Neural progenitor cell (in vitro differentiated cells): ENCODE measurements at regions not wholly inside any gene's neighbourhood (a gene's known extent, or its start where the extent isn't known, plus 50 kb on each side); places are given as distances from the start of the nearest gene placed in this dataset.
A peak's percentile ranks its signal among the peaks of the same experiment; 100 is the strongest.

Experiments
- DNase-seq: peaks from one replicate; pipeline ENCODE4 v3.0.0-alpha.2; 2016; ENCODE audit warnings: low spot score
- H2AFZ ChIP-seq: fragments of 200-600 bp; sonication (generic); replicated peaks from 2 replicates; pipeline ENCODE4 v1.6.1; 2016; ENCODE audit warnings: antibody characterized with exemption
- H3F3A ChIP-seq: fragments of 200-600 bp; sonication (generic); 2 replicates; pipeline ENCODE4 v1.6.1; 2016; ENCODE audit warnings: antibody characterized with exemption, low read depth
- H3K27ac ChIP-seq: fragments of 200-600 bp; sonication (generic); 2 replicates; pipeline ENCODE4 v1.5.1; 2016; ENCODE audit warnings: mild to moderate bottlenecking
- H3K27me3 ChIP-seq: fragments of 200-600 bp; sonication (generic); 2 replicates; pipeline ENCODE4 v1.6.1; 2016; ENCODE audit warnings: mild to moderate bottlenecking, moderate library complexity
- H3K36me3 ChIP-seq: fragments of 200-600 bp; sonication (generic); 2 replicates; pipeline ENCODE4 v1.5.1; 2016
- H3K4me1 ChIP-seq: fragments of 200-600 bp; sonication (generic); 2 replicates; pipeline ENCODE4 v1.6.1; 2016; ENCODE audit warnings: mixed run types
- H3K4me2 ChIP-seq: fragments of 200-600 bp; sonication (generic); 2 replicates; pipeline ENCODE4 v1.6.1; 2016
- H3K4me3 ChIP-seq: fragments of 200-600 bp; sonication (generic); 2 replicates; pipeline ENCODE4 v1.5.1; 2016
- H3K79me2 ChIP-seq: fragments of 200-600 bp; sonication (generic); 2 replicates; pipeline ENCODE4 v1.6.1; 2016; ENCODE audit warnings: low read depth
- H3K9ac ChIP-seq: fragments of 200-600 bp; sonication (generic); 2 replicates; pipeline ENCODE4 v1.6.1; 2016
- H3K9me3 ChIP-seq: fragments of 200-600 bp; sonication (generic); 2 replicates; pipeline ENCODE4 v1.5.1; 2016; ENCODE audit warnings: low read depth
- H4K20me1 ChIP-seq: fragments of 200-600 bp; sonication (generic); 2 replicates; pipeline ENCODE4 v1.6.1; 2016; ENCODE audit warnings: low read depth
- H3K27ac Mint-ChIP-seq: 3 replicates; pipeline ENCODE4 v1.8.0; 2021; ENCODE audit warnings: mixed read lengths
- H3K27me3 Mint-ChIP-seq: 2 replicates; pipeline ENCODE4 v1.8.0; 2022; ENCODE audit warnings: low read depth, mild to moderate bottlenecking, inconsistent platforms, moderate library complexity, mixed read lengths; ENCODE audit not compliant: insufficient read depth
- H3K36me3 Mint-ChIP-seq: 3 replicates; pipeline ENCODE4 v1.8.0; 2021; ENCODE audit warnings: mixed read lengths
- H3K4me1 Mint-ChIP-seq: 3 replicates; pipeline ENCODE4 v1.8.0; 2021; ENCODE audit warnings: mixed read lengths
- H3K4me3 Mint-ChIP-seq: 3 replicates; pipeline ENCODE4 v1.8.0; 2021; ENCODE audit warnings: mild to moderate bottlenecking, moderate library complexity, mixed read lengths
- H3K9me3 Mint-ChIP-seq: 3 replicates; pipeline ENCODE4 v1.8.0; 2020; ENCODE audit warnings: mixed read lengths
- CTCF ChIP-seq: fragments of 200-600 bp; sonication (generic); IDR thresholded peaks from 2 replicates; pipeline ENCODE4 v1.5.1; 2017; ENCODE audit warnings: antibody characterized with exemption, mild to moderate bottlenecking
- EZH2 ChIP-seq: fragments of 200-600 bp; sonication (generic); IDR thresholded peaks from 2 replicates; pipeline ENCODE4 v1.6.1; 2017; ENCODE audit warnings: antibody characterized with exemption, mild to moderate bottlenecking, moderate library complexity
- EZH2phosphoT487 ChIP-seq: fragments of 200-600 bp; sonication (generic); IDR thresholded peaks from 2 replicates; pipeline ENCODE4 v1.6.1; 2017; ENCODE audit warnings: antibody characterized with exemption

DNA sequence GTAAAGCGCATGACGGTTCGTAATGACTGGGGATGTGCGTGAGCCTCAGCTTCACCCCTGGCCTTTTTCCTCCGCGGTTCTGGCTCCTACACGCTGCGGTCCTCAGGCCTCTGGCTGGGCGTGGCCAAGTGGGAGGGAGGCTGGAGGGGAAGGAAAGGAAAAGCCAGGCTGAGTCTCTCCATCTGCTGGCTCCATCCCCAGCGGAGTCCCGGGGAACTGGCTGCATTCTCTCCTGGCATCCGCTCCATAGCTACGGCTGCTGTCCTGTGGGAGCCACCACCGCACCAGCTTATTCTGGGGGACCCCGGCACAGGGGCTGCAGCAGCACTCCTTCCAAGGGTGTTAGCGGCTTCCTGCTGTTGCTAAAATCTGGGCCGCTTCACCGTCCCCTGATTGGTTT lies 68.2 kb upstream of the SLC24A4 start:
- Histone ChIP-seq H3K9ac (no peak overlapping the region), H3K4me3 (peak overlapping the region; percentile 36), H3K9me3 (no peaks in the 10 kb centered on the region), H3F3A (no peaks in the 10 kb centered on the region), H3K4me2 (peak overlapping the region; percentile 67), H3K27me3 (peaks cover 56% of the 10 kb centered on the region), H3K27ac (no peak overlapping the region), H3K79me2 (no peaks in the 10 kb centered on the region), H4K20me1 (no peaks in the 10 kb centered on the region), H3K4me1 (peaks cover 10% of the 10 kb centered on the region), H3K36me3 (no peaks in the 10 kb centered on the region), H2AFZ (no peak overlapping the region)
- no peak for TF ChIP-seq EZH2
- TF ChIP-seq CTCF, result no peak
- no peak for TF ChIP-seq EZH2phosphoT487
- peak; percentile 72 for DNase-seq
- Mint-ChIP-seq H3K27me3 (peaks cover 19% of the 10 kb centered on the region), H3K4me1 (peaks cover 44% of the 10 kb centered on the region), H3K36me3 (no peaks in the 10 kb centered on the region), H3K4me3 (peak overlapping the region; percentile 33), H3K27ac (no peak overlapping the region), H3K9me3 (peaks cover 4% of the 10 kb centered on the region)

DNA sequence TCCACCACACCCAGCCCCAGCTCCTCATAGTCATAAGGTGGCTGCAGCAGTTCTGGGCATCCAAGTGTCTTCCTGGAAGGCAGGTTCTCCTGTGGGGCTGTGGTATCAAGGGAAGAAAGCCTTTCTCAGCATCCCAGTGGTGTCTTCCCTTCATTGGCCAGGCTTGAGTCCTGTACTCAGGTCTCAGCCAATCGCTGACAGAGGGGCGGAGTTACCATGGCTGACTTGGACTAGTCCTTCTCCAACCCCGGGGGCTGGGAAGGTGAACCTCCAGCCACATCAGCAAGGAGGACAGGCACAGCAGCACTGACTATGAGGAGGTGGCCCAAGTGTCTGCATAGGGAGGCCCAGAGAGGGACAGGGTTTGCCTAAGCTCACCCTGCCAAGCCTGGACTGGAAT lies 64.0 kb upstream of the SLC24A4 start:
- Histone ChIP-seq H3K9ac (no peak overlapping the region), H4K20me1 (no peaks in the 10 kb centered on the region), H3K4me1 (peaks cover 7% of the 10 kb centered on the region), H3K4me3 (no peak overlapping the region), H2AFZ (no peak overlapping the region), H3K9me3 (no peaks in the 10 kb centered on the region), H3K36me3 (no peaks in the 10 kb centered on the region), H3K79me2 (no peaks in the 10 kb centered on the region), H3F3A (no peaks in the 10 kb centered on the region), H3K4me2 (no peak overlapping the region), H3K27me3 (peaks cover 28% of the 10 kb centered on the region), H3K27ac (no peak overlapping the region)
- H3K9me3 Mint-ChIP-seq, result no peaks in the 10 kb centered on the region
- no peak overlapping the region for H3K27ac Mint-ChIP-seq
- TF ChIP-seq EZH2 (no peak), CTCF (no peak), EZH2phosphoT487 (no peak)
- no peak for DNase-seq
- H3K4me3 Mint-ChIP-seq, result no peak overlapping the region
- H3K36me3 Mint-ChIP-seq, result no peaks in the 10 kb centered on the region
- H3K27me3 Mint-ChIP-seq, result peaks cover 12% of the 10 kb centered on the region
- H3K4me1 Mint-ChIP-seq, result peaks cover 27% of the 10 kb centered on the region

DNA sequence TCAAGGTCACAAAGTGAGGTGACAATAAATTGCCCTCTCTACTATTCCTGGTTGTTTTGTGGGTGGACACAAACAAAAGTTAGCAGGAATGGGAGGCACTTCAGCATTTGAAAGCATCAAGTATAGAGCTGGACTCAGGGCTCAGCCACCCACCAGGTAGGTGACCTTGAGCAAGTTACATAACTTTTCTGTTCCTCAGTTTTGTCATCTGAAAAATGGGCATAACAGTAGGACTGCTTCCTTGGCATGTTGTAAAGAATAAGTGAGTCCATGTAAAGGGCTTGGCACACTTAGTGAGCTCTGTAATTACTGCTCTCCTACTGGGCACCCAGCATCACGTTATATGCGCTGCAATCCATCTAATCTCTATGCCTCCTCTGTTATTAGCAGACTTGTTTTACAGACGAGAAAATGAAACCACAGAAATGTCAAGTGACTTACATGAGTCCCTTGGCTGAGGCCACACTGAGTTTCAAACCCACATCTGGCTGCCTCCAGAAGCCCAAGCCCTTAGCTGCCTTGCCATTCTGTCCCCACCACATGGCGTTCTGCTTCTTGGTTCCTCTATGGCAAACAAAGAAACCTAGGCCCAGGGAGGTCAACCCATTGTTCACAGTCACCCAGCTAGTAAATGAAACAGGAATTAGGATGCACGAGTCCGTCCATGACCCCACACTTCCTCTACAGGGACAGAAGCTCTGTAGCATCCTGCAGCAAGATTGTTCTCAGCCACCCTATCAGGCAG lies 63.2 kb upstream of the SLC24A4 start:
- DNase-seq, result peak; percentile 34
- Histone ChIP-seq H4K20me1 (no peaks in the 10 kb centered on the region), H3K4me3 (no peak overlapping the region), H3K9ac (no peak overlapping the region), H3K36me3 (no peaks in the 10 kb centered on the region), H3K27me3 (peaks cover 20% of the 10 kb centered on the region), H3K4me2 (no peak overlapping the region), H3K79me2 (no peaks in the 10 kb centered on the region), H3K4me1 (peaks cover 4% of the 10 kb centered on the region), H3F3A (no peaks in the 10 kb centered on the region), H3K27ac (no peak overlapping the region), H3K9me3 (no peaks in the 10 kb centered on the region), H2AFZ (no peak overlapping the region)
- no peaks in the 10 kb centered on the region for H3K36me3 Mint-ChIP-seq
- no peaks in the 10 kb centered on the region for H3K9me3 Mint-ChIP-seq
- no peak overlapping the region for H3K4me3 Mint-ChIP-seq
- H3K4me1 Mint-ChIP-seq, result peaks cover 20% of the 10 kb centered on the region
- H3K27me3 Mint-ChIP-seq, result peaks cover 5% of the 10 kb centered on the region
- H3K27ac Mint-ChIP-seq, result peak overlapping the region; percentile 25
- TF ChIP-seq EZH2, result no peak
- TF ChIP-seq EZH2phosphoT487, result no peak
- TF ChIP-seq CTCF, result no peak
